ENCODE measurements at regions not wholly inside any gene's neighbourhood (a gene's known extent, or its start where the extent isn't known, plus 50 kb on each side); places are given as distances from the start of the nearest gene placed in this dataset.

DNA sequence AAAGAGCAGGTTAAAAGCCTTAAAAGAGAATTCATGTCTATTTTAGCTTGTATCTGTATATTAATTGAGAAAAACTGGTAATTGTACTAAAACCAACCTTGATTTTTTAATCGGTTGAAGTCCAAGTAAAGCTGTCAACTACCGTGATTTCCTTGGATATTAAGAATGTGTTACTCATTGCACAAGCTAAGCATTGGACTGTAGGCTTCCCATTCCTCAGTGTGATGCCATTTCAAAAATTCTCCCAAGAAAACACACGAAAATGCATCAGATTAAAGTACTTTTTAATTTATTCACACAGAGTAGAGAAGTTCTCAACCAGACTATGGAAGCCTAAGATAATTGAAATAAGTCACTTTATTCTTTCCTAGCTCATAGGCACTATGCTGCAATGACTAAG, 761.4 kb upstream of the TYRP1 start:
- TF ChIP-seq, protein P1, sequence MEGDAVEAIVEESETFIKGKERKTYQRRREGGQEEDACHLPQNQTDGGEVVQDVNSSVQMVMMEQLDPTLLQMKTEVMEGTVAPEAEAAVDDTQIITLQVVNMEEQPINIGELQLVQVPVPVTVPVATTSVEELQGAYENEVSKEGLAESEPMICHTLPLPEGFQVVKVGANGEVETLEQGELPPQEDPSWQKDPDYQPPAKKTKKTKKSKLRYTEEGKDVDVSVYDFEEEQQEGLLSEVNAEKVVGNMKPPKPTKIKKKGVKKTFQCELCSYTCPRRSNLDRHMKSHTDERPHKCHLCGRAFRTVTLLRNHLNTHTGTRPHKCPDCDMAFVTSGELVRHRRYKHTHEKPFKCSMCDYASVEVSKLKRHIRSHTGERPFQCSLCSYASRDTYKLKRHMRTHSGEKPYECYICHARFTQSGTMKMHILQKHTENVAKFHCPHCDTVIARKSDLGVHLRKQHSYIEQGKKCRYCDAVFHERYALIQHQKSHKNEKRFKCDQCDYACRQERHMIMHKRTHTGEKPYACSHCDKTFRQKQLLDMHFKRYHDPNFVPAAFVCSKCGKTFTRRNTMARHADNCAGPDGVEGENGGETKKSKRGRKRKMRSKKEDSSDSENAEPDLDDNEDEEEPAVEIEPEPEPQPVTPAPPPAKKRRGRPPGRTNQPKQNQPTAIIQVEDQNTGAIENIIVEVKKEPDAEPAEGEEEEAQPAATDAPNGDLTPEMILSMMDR (conservative IDR thresholded peaks at IDR 0.05) = no peak
- TF ChIP-seq EZH2 (IDR thresholded peaks at IDR 0.05; ENCODE audit: low read depth) = no peak

Measured in PC-9 (cell line).